ENCODE measurements at regions not wholly inside any gene's neighbourhood (a gene's known extent, or its start where the extent isn't known, plus 50 kb on each side); places are given as distances from the start of the nearest gene placed in this dataset.

DNA sequence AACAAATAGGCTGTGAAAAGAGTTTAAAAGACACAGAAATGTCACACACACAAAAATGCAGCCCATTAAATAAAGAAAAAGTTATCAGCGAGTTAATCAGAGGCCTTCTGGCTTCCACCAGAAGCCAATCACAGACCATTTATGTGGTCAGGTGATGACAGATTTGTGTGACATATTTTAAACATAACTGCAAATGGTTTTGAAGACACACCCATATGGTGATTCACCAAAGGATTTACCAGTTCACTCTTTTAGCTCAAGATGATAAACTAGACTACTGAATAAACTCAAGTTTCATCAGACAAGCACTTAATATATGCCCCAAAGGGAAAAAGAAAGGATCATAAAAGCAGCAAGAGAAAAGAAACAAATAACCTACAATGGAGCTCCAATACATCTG lies 181.2 kb downstream of the SPANXN4 start:
- no peak for DNase-seq (ENCODE audit: low read depth)

DNA sequence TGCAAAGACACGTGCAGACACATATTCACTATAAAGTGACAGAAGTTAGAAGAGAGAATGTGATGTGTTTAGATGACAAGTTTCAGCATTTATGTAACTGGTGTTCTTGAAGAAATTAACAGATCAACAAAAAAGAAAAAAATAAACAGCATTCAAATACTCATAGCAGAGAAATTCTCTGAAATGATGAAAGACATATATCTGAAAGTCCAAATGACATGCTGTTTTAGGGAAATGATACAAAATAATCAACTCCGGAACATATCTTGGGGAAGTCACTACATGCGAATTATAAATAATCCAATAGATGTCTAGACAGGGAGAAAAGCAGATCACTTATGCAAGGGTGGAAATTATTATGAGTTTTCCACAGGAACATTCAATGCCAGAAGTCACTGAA lies 146.0 kb downstream of the SPANXN4 start:
- no peak for DNase-seq (ENCODE audit: low read depth)

DNA sequence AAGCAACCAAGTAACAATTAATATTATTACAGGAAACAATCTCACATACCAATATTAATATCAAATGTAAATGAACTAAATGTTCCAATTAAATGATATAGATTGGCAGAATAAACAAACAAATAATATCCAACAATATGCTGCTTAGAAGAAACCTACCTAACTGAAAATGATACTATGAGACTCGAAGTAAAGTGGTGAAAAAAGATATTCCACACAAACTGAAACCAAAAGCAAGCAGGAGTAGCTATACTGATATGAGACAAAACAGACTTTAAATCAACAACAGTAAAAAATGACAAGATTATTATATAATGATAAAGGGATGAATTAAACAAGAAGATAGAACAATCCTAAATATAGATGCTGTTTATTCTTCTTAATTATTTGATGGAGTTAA lies 140.1 kb downstream of the SPANXN4 start:
- no peak for DNase-seq (ENCODE audit: low read depth)

DNA sequence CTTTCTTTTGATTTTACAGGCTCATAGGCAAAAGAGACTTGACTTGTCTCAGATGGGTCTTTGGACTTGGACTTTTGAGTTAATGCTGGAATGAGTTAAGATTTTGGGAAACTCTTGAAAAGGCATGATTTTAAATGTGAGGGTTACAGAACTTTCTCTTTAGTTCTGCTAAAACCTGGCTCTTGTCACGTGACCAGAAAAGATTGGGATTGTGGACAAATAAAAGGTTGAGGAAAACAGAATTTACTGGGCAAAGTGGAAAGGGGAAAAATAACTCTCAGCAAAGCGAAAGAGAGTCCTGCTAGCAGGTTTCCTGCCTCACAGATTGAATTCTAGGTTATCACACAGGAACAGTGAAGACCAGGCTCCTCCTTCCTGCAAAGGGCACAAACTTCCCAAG lies 114.0 kb downstream of the SPANXN4 start:
- DNase-seq (ENCODE audit: low read depth): no peak

DNA sequence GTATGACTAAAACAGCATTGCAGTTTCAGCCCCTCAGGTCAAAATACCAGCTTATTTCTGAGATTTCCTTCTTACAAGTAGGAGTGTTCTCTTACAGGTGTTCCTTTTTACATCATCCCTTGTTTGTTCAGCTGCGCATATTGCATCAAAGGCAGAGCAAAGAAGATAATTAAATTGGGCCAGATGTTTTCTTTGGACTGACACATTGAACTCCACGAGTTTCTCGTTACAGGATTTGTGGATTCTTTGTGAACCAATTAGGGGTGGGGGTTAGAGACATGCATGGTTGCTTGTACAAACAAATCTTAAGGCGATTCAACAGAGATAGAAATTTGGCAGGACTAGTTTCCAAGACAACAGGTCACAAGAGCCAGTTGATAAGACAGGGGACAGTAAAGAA lies 95.7 kb downstream of the SPANXN4 start:
- no peak for DNase-seq (ENCODE audit: low read depth)

DNA sequence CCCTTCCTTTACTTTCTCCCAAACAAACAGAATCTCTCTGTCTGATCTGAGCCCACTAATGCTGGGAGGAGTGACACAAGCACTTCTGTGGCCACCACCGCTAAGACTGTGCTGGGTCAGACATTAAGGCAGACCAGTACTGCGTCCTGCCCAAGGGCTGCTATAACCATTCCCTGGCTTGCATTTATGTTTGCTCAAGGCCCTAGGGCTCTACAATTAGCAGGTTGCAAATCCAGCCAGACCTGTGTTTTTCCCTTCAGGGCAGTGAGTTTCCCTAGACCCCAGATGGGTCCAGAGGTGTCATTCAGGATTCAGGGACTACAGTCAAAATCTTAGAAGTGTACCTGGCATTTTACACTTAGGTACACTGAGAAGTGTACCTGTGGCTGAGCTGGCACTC lies 89.7 kb downstream of the SPANXN4 start:
- DNase-seq (ENCODE audit: low read depth): no peak

DNA sequence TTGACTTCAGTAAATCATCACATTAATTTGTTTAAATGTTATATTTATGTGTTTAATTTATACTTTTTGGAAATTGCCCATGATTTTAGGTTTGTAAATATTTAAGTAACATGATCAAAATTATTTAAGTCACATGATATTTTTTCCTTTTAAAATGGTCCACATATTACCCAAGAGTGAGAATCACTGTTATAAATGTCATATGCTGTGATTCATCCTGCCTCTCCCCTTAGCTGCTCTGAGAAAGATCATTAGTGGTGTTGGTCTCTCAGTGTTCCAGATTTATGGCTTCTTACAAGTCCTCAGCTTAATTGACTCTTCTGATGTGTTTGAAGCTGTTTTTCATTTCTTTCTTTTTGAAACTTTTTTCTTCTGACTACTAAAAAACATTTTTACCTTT lies 70.1 kb downstream of the SPANXN4 start:
- DNase-seq (ENCODE audit: low read depth): no peak

DNA sequence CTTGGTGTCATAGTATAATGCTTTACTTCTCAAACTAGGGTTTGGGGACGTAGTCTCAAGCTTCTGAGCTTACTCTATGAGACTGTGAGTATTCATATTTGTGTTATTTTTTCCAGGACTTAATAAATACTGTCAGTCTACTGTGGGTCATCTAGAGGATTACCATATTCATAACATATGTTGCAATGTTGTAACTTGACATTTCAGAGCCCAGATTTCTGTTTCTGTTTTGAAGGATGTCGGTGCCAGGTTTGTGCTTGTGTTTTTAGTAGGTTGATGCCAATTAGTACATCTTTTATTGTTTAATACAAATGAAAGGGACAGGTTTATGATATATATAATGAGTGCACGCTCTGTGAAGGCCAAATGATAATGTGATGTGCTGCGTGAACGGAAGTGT lies 69.6 kb downstream of the SPANXN4 start:
- DNase-seq (ENCODE audit: low read depth): no peak

DNA sequence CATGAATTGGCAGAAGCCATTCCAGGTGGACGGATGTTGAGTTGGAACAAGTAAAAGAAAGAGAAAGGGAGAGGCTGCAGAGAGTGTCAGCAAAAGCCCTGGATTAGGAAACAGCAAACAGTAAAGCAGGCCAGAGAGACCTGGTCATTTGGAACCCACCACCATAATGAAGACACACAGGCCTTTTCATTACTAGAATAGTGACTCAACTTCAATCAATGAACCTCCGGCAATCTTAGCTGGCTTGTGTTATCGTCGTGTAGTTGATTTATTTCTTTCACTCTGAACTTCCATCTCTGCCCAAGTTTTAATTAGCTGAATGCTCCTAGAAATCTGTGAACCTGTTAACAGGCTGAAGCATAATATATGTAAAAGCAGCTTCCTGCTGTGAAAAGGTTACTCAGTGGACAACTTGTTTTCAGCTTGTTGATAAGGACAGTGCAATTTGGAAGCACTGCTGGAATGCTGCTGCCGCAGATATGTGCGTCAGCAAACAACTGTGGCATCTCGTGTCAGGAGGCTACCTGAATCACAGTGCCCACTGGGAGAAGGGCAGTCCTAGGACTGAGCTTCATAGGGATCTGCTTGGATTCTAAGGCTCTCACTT lies 68.8 kb downstream of the SPANXN4 start:
- no peak for DNase-seq (ENCODE audit: low read depth)

Data from RPMI7951 (cell line).